ENCODE measurements at regions not wholly inside any gene's neighbourhood (a gene's known extent, or its start where the extent isn't known, plus 50 kb on each side); places are given as distances from the start of the nearest gene placed in this dataset.

DNA sequence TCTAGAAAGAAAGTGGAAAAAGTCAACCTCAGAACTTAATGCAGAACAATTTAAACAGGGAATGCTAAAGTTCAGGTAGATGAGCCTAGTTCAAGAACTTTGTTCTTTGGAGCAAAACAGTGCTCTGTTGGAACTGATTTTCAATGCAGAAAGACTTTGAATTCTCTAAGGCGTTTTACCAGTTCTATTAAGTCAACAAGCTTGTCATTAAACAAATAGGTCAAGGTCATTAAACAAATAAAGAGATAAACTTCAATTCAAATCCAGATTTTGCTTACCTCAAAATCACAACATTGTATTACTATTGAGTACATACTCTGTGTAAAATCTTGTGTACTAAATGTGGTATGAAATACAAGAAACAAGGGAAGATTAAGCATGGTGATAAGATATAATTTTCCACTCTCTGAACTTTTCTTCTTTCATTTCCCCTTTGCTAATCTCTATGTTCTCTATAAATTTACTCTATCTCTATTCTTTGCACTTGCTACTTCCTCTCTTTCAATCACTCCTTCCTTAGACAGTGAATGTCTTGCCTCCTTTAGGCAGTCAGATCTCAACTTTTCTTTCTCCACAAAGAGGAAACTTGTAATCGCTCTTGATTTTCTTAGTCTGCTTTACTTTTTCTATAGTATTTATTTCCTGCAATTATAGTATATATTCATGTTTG is 160.8 kb upstream of the KHDRBS2 start:
- BruUV-seq (replicated peaks): no TSS peak
- ChIA-PET CTCF (no interaction called here), POLR2A (no interaction called here)
- Mint-ChIP-seq H3K4me1 (ENCODE audit: insufficient read depth, unreplicated experiment) (no peaks in the 10 kb centered on the region), H3K27me3 (ENCODE audit: insufficient read depth, unreplicated experiment) (peaks cover 91% of the 10 kb centered on the region), H3K27ac (ENCODE audit: low read depth, unreplicated experiment) (no peak overlapping the region), H3K9me3 (ENCODE audit: unreplicated experiment) (no peaks in the 10 kb centered on the region), H3K36me3 (ENCODE audit: insufficient read depth, unreplicated experiment) (no peaks in the 10 kb centered on the region), H3K4me3 (ENCODE audit: unreplicated experiment) (no peak overlapping the region)
- intact Hi-C loops (cut with micrococcal nuclease): no loop called here
- TF ChIP-seq, protein P1, sequence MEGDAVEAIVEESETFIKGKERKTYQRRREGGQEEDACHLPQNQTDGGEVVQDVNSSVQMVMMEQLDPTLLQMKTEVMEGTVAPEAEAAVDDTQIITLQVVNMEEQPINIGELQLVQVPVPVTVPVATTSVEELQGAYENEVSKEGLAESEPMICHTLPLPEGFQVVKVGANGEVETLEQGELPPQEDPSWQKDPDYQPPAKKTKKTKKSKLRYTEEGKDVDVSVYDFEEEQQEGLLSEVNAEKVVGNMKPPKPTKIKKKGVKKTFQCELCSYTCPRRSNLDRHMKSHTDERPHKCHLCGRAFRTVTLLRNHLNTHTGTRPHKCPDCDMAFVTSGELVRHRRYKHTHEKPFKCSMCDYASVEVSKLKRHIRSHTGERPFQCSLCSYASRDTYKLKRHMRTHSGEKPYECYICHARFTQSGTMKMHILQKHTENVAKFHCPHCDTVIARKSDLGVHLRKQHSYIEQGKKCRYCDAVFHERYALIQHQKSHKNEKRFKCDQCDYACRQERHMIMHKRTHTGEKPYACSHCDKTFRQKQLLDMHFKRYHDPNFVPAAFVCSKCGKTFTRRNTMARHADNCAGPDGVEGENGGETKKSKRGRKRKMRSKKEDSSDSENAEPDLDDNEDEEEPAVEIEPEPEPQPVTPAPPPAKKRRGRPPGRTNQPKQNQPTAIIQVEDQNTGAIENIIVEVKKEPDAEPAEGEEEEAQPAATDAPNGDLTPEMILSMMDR (IDR thresholded peaks at IDR 0.05; ENCODE audit: unreplicated experiment): no peak
- no peak for DNase-seq (ENCODE audit: unreplicated experiment)

DNA sequence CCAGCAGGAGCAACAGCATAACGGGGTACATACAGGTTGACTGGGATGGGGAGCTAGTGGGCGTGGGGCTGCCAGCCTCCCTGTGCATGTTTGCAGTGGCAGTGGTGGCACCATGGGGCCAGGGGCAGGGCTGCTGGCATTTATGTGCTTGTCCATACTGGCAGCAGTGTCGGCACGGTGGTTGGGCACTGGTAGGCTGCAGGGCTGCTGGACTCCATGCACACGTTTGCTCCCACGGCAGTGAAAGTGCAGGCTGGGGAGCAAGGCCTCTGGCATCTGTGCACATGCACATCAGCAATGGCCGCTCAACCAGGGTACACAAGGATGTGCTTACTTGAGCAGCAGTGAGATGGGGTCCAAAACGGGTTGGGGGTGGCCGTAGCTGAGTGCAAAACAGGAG is 159.5 kb upstream of the KHDRBS2 start:
- no TSS peak for BruUV-seq (replicated peaks)
- Mint-ChIP-seq H3K27ac (ENCODE audit: low read depth, unreplicated experiment) (no peak overlapping the region), H3K4me1 (ENCODE audit: insufficient read depth, unreplicated experiment) (no peaks in the 10 kb centered on the region)

DNA sequence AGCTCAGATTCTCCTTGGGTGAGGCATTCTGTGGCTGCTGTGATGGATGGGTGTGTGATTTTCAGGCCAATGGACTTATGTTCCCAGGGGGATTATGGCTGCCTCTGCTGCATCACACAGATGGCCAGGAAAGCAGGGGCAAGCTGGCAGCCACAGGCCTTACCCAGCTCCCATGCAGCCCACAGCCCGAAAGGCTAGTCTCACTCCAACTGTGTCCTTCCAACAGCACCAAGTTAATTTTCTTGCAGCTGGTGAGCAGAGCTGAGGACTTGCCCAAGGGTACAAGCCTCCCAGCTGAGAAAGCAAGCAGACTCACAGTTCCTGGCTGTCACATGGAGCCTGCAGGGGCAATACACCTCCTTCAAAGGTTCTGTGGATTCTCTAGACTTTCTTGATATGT is 155.2 kb upstream of the KHDRBS2 start:
- intact Hi-C loops (cut with micrococcal nuclease): no loop called here
- TF ChIP-seq, protein P1 (IDR thresholded peaks at IDR 0.05; ENCODE audit: unreplicated experiment): no peak

More for the DNA sequence above, 159.5 kb upstream of the KHDRBS2 start:
- Mint-ChIP-seq H3K9me3 (ENCODE audit: unreplicated experiment) (no peaks in the 10 kb centered on the region), H3K27me3 (ENCODE audit: insufficient read depth, unreplicated experiment) (peaks cover 79% of the 10 kb centered on the region), H3K4me3 (ENCODE audit: unreplicated experiment) (no peak overlapping the region), H3K36me3 (ENCODE audit: insufficient read depth, unreplicated experiment) (no peaks in the 10 kb centered on the region)
- intact Hi-C loops (cut with micrococcal nuclease): no loop called here
- TF ChIP-seq, protein P1 (IDR thresholded peaks at IDR 0.05; ENCODE audit: unreplicated experiment): no peak
- CTCF ChIA-PET: no interaction called here
- POLR2A ChIA-PET: no interaction called here
- no peak for DNase-seq (ENCODE audit: unreplicated experiment)

DNA sequence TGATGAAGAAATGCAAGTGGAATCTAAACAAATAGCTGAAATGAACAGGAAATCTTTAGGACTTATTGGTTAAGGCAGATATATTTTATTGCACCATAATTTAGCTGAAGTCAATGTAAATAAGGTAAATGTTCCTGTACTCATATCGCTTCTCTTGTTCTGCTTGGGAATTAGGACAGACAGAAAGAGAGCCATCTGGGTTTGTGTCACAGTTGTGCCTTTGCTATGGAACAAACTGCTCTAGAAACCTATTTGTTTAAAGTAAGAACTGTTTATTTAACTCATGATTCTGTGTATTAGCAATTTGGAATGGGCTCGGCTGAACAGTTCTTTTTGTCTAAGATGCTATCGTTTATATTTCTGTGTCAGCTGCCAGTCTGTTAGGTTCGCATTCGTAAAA is 143.8 kb upstream of the KHDRBS2 start:
- H3K27me3 Mint-ChIP-seq (ENCODE audit: insufficient read depth, unreplicated experiment): peaks cover 38% of the 10 kb centered on the region
- no peak overlapping the region for H3K4me3 Mint-ChIP-seq (ENCODE audit: unreplicated experiment)
- no peak overlapping the region for H3K27ac Mint-ChIP-seq (ENCODE audit: low read depth, unreplicated experiment)
- no peak for DNase-seq (ENCODE audit: unreplicated experiment)
- no peaks in the 10 kb centered on the region for H3K36me3 Mint-ChIP-seq (ENCODE audit: insufficient read depth, unreplicated experiment)
- ChIA-PET CTCF (interaction anchor here (0.7 kb wide), 1 partner anchor 871 kb away, joined by 3 read pairs; no protein-coding TSS in a partner anchor), POLR2A (no interaction called here)
- TF ChIP-seq, protein P1 (IDR thresholded peaks at IDR 0.05; ENCODE audit: unreplicated experiment): no peak
- H3K4me1 Mint-ChIP-seq (ENCODE audit: insufficient read depth, unreplicated experiment): no peaks in the 10 kb centered on the region
- BruUV-seq (replicated peaks): no TSS peak
- no peaks in the 10 kb centered on the region for H3K9me3 Mint-ChIP-seq (ENCODE audit: unreplicated experiment)
- intact Hi-C loops (cut with micrococcal nuclease): no loop called here

More for the DNA sequence above, 155.2 kb upstream of the KHDRBS2 start:
- Mint-ChIP-seq H3K27me3 (ENCODE audit: insufficient read depth, unreplicated experiment) (peaks cover 45% of the 10 kb centered on the region), H3K27ac (ENCODE audit: low read depth, unreplicated experiment) (no peak overlapping the region), H3K4me1 (ENCODE audit: insufficient read depth, unreplicated experiment) (no peaks in the 10 kb centered on the region), H3K36me3 (ENCODE audit: insufficient read depth, unreplicated experiment) (no peaks in the 10 kb centered on the region), H3K4me3 (ENCODE audit: unreplicated experiment) (no peak overlapping the region), H3K9me3 (ENCODE audit: unreplicated experiment) (peaks cover 12% of the 10 kb centered on the region)
- CTCF ChIA-PET: no interaction called here
- POLR2A ChIA-PET: no interaction called here
- BruUV-seq (replicated peaks): no TSS peak
- DNase-seq (ENCODE audit: unreplicated experiment): no peak
